HG02884 (cell line): ENCODE measurements at regions not wholly inside any gene's neighbourhood (a gene's known extent, or its start where the extent isn't known, plus 50 kb on each side); places are given as distances from the start of the nearest gene placed in this dataset.

ENCODE experiments used
- ATAC-seq: cut with Tn5 transposase; IDR thresholded peaks from one replicate; pipeline ENCODE4 v1.9.1; 2021; ENCODE audit warnings: mild to moderate bottlenecking, moderate library complexity; ENCODE audit not compliant: unreplicated experiment

GRCh38 chr13:107365466-107366215 is 797.7 kb upstream of the ARGLU1 start:
- ATAC-seq: no peak

GRCh38 chr13:107364658-107365057 is 796.7 kb upstream of the ARGLU1 start:
- no peak for ATAC-seq

GRCh38 chr13:107361666-107362065 is 793.7 kb upstream of the ARGLU1 start:
- ATAC-seq: no peak

GRCh38 chr13:107360010-107360409 is 792.1 kb upstream of the ARGLU1 start:
- ATAC-seq: no peak

- ATAC-seq: no peak
Observed at GRCh38 chr13:107358866-107359265, 790.9 kb upstream of the ARGLU1 start.

GRCh38 chr13:107351305-107351704 is 783.4 kb upstream of the ARGLU1 start:
- no peak for ATAC-seq

GRCh38 chr13:107348925-107349324 is 781.0 kb upstream of the ARGLU1 start:
- ATAC-seq: no peak

GRCh38 chr13:107348471-107348870 is 780.5 kb upstream of the ARGLU1 start:
- ATAC-seq: no peak

GRCh38 chr13:107347641-107348369 is 779.9 kb upstream of the ARGLU1 start:
- ATAC-seq: no peak

GRCh38 chr13:107342747-107343146 is 774.8 kb upstream of the ARGLU1 start:
- no peak for ATAC-seq

- no peak for ATAC-seq
Observed at GRCh38 chr13:107339209-107339608, 771.3 kb upstream of the ARGLU1 start.

GRCh38 chr13:107332188-107332587 is 764.3 kb upstream of the ARGLU1 start:
- no peak for ATAC-seq

- no peak for ATAC-seq
Observed at GRCh38 chr13:107331359-107331758, 763.4 kb upstream of the ARGLU1 start.

GRCh38 chr13:107330484-107330883 is 762.5 kb upstream of the ARGLU1 start:
- ATAC-seq: no peak

- ATAC-seq: no peak
Observed at GRCh38 chr13:107329991-107330390, 762.1 kb upstream of the ARGLU1 start.

- ATAC-seq: no peak
Observed at GRCh38 chr13:107324416-107325204, 756.7 kb upstream of the ARGLU1 start.

- ATAC-seq: no peak
Observed at GRCh38 chr13:107322228-107322627, 754.3 kb upstream of the ARGLU1 start.

- ATAC-seq: no peak
Observed at GRCh38 chr13:107305178-107305577, 737.2 kb upstream of the ARGLU1 start.

- ATAC-seq: no peak
Observed at GRCh38 chr13:107301724-107302374, 733.9 kb upstream of the ARGLU1 start.

- no peak for ATAC-seq
Observed at GRCh38 chr13:107299717-107300116, 731.8 kb upstream of the ARGLU1 start.

- no peak for ATAC-seq
Observed at GRCh38 chr13:107296804-107297203, 728.9 kb upstream of the ARGLU1 start.
